MM.1S (cell line): ENCODE measurements at regions not wholly inside any gene's neighbourhood (a gene's known extent, or its start where the extent isn't known, plus 50 kb on each side); places are given as distances from the start of the nearest gene placed in this dataset.

ENCODE experiments used
- DNase-seq: peaks from one replicate; pipeline ENCODE4 v3.0.0-alpha.2; 2015
- H2AFZ ChIP-seq: fragments of 300-600 bp; sonication (generic); 2 replicates; pipeline ENCODE4 v1.6.0; 2016; ENCODE audit warnings: antibody characterized with exemption, low read length
- H3F3A ChIP-seq: fragments of 300-600 bp; sonication (generic); 2 replicates; pipeline ENCODE4 v1.6.1; 2016; ENCODE audit warnings: mild to moderate bottlenecking, antibody characterized with exemption, low read length, moderate library complexity, mixed read lengths; ENCODE audit not compliant: insufficient read depth
- H3K27ac ChIP-seq: fragments of 300-600 bp; sonication (generic); 2 replicates; pipeline ENCODE4 v1.5.1; 2016; ENCODE audit warnings: mild to moderate bottlenecking, low read length
- H3K27me3 ChIP-seq: fragments of 300-600 bp; sonication (generic); replicated peaks from 2 replicates; pipeline ENCODE4 v1.6.0; 2016; ENCODE audit warnings: low read length; ENCODE audit not compliant: insufficient read depth
- H3K36me3 ChIP-seq: fragments of 300-600 bp; sonication (generic); replicated peaks from 2 replicates; pipeline ENCODE4 v1.6.1; 2016; ENCODE audit warnings: mild to moderate bottlenecking, low read length, mixed read lengths; ENCODE audit not compliant: insufficient read depth
- H3K4me1 ChIP-seq: fragments of 300-600 bp; sonication (generic); 2 replicates; pipeline ENCODE4 v1.6.1; 2016; ENCODE audit warnings: low read length, mixed read lengths
- H3K4me2 ChIP-seq: fragments of 300-600 bp; sonication (generic); 2 replicates; pipeline ENCODE4 v1.6.0; 2016; ENCODE audit warnings: low read depth, low read length
- H3K4me3 ChIP-seq: fragments of 300-600 bp; sonication (generic); 2 replicates; pipeline ENCODE4 v1.5.1; 2016; ENCODE audit warnings: low read length, mixed read lengths
- H3K79me2 ChIP-seq: fragments of 300-600 bp; sonication (generic); 2 replicates; pipeline ENCODE4 v1.6.1; 2016; ENCODE audit warnings: mixed run types, low read length, mixed read lengths
- H3K9ac ChIP-seq: fragments of 300-600 bp; sonication (generic); 2 replicates; pipeline ENCODE4 v1.6.1; 2016; ENCODE audit warnings: low read length, mixed read lengths
- H3K9me2 ChIP-seq: fragments of 300-600 bp; sonication (generic); replicated peaks from 2 replicates; pipeline ENCODE4 v1.6.1; 2016; ENCODE audit warnings: mild to moderate bottlenecking, low read length, mixed read lengths; ENCODE audit not compliant: insufficient read depth
- H3K9me3 ChIP-seq: fragments of 300-600 bp; sonication (generic); replicated peaks from 2 replicates; pipeline ENCODE4 v1.6.1; 2016; ENCODE audit warnings: mild to moderate bottlenecking, low read length, mixed read lengths; ENCODE audit not compliant: insufficient read depth
- H4K20me1 ChIP-seq: fragments of 300-600 bp; sonication (generic); 2 replicates; pipeline ENCODE4 v1.6.1; 2016; ENCODE audit warnings: mild to moderate bottlenecking, low read length, moderate library complexity, mixed read lengths; ENCODE audit not compliant: insufficient read depth
- EZH2 ChIP-seq: fragments of 300-600 bp; sonication (generic); optimal IDR thresholded peaks from 2 replicates; pipeline ENCODE3; 2017; ENCODE audit warnings: low read depth, mild to moderate bottlenecking, antibody characterized with exemption, low read length, mixed read lengths
- EZH2phosphoT487 ChIP-seq: fragments of 300-600 bp; sonication (generic); IDR thresholded peaks from 2 replicates; pipeline ENCODE4 v1.6.1; 2018; ENCODE audit warnings: antibody characterized with exemption, low read length
- TF ChIP-seq, protein P1 (sequence below): fragments of 300-600 bp; sonication (generic); IDR thresholded peaks from 2 replicates; pipeline ENCODE4 v1.5.1; 2016; ENCODE audit warnings: antibody characterized with exemption, low read length, mixed read lengths

DNA sequence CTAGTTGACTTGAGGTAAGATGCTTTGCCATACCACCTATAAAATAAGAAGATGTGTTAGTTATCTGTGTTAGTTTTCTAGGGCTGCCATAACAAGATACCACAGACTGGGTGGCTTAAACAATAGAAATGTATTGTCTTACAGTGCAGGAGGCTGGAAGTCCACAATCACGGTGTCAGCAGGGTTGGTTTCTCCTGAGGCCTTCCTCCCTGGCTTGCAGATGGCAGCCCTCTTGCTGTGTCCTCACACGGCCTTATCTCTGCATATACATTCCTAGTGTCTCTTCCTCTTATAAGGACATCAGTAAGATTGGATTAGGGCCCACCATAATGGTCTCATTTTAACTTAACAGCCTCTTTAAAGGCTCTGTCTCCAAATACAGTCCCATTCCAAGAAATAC, 192.1 kb downstream of the GATA3 start:
- Histone ChIP-seq H3K36me3 (no peaks in the 10 kb centered on the region), H3K4me3 (no peak overlapping the region), H3F3A (no peaks in the 10 kb centered on the region), H3K27me3 (no peaks in the 10 kb centered on the region), H3K4me2 (no peak overlapping the region), H3K9me2 (no peaks in the 10 kb centered on the region), H3K9me3 (no peaks in the 10 kb centered on the region), H2AFZ (no peak overlapping the region), H3K79me2 (no peaks in the 10 kb centered on the region), H3K27ac (no peak overlapping the region), H3K4me1 (no peaks in the 10 kb centered on the region), H3K9ac (no peak overlapping the region), H4K20me1 (no peaks in the 10 kb centered on the region)
- TF ChIP-seq EZH2 (no peak), EZH2phosphoT487 (no peak)
- TF ChIP-seq, protein P1, sequence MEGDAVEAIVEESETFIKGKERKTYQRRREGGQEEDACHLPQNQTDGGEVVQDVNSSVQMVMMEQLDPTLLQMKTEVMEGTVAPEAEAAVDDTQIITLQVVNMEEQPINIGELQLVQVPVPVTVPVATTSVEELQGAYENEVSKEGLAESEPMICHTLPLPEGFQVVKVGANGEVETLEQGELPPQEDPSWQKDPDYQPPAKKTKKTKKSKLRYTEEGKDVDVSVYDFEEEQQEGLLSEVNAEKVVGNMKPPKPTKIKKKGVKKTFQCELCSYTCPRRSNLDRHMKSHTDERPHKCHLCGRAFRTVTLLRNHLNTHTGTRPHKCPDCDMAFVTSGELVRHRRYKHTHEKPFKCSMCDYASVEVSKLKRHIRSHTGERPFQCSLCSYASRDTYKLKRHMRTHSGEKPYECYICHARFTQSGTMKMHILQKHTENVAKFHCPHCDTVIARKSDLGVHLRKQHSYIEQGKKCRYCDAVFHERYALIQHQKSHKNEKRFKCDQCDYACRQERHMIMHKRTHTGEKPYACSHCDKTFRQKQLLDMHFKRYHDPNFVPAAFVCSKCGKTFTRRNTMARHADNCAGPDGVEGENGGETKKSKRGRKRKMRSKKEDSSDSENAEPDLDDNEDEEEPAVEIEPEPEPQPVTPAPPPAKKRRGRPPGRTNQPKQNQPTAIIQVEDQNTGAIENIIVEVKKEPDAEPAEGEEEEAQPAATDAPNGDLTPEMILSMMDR = no peak
- DNase-seq = no peak

DNA sequence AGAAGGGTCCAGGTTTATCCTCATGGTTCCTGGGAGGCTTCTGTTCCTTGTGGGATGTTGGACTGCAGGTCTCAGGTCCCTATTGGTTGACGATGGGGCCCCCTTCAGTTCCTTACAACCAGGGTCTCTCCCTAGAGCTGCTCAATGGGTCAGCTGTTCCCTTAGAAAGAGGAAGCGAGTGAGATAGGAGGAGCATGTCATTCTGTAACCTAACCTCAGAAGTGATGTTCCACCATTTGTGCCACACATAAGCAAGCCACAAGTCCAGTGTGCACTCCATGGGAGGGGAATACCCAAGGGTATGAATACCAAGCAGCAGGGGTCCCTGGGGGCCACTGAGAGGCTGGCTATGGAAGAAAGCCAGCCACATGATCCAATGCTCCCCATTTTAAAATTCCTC, 192.7 kb downstream of the GATA3 start:
- no peaks in the 10 kb centered on the region for H3K9me3 ChIP-seq

DNA sequence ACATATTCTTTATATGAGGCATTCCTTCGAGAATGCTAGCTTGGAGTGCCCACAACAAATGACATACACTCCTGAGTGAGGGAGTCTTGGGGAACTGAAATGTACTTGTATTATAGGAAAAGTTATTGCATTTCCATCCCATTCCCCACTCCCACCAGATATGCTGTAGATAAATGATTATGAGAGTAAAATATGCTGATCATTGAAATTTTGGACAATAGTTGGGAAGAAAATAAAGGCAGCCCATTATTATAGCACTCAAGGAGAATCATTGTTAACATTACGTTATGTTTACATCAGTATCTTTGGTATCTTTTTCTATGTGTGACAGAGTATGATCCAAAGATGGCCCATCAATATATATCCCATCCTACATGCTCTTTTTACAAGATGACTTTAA, 194.4 kb downstream of the GATA3 start:
- Histone ChIP-seq H3K4me2 (no peak overlapping the region), H3K9me2 (no peaks in the 10 kb centered on the region), H3K27me3 (no peaks in the 10 kb centered on the region), H3K79me2 (no peaks in the 10 kb centered on the region), H3K4me1 (no peaks in the 10 kb centered on the region), H2AFZ (no peak overlapping the region), H3K27ac (no peak overlapping the region), H3K9ac (no peak overlapping the region), H3K9me3 (no peaks in the 10 kb centered on the region), H3K36me3 (no peaks in the 10 kb centered on the region), H3K4me3 (no peak overlapping the region), H3F3A (no peaks in the 10 kb centered on the region), H4K20me1 (no peaks in the 10 kb centered on the region)
- TF ChIP-seq EZH2phosphoT487 (no peak), EZH2 (no peak)
- TF ChIP-seq, protein P1 = no peak
- no peak for DNase-seq

More for the DNA sequence above, 192.7 kb downstream of the GATA3 start:
- Histone ChIP-seq H2AFZ (no peak overlapping the region), H3K4me1 (no peaks in the 10 kb centered on the region), H3K79me2 (no peaks in the 10 kb centered on the region), H4K20me1 (no peaks in the 10 kb centered on the region), H3K4me3 (no peak overlapping the region), H3K27ac (no peak overlapping the region), H3K27me3 (no peaks in the 10 kb centered on the region), H3F3A (no peaks in the 10 kb centered on the region), H3K36me3 (no peaks in the 10 kb centered on the region), H3K4me2 (no peak overlapping the region), H3K9ac (no peak overlapping the region), H3K9me2 (no peaks in the 10 kb centered on the region)
- TF ChIP-seq EZH2 (no peak), EZH2phosphoT487 (no peak)
- TF ChIP-seq, protein P1 = no peak
- no peak for DNase-seq
